Skeletal muscle satellite cell (primary cell): ENCODE measurements at regions not wholly inside any gene's neighbourhood (a gene's known extent, or its start where the extent isn't known, plus 50 kb on each side); places are given as distances from the start of the nearest gene placed in this dataset.

Experiments used
- H3K27me3 ChIP-seq: 2 replicates; pipeline ENCODE4 v1.7.0; 2013; ENCODE audit warnings: low read length; ENCODE audit not compliant: control insufficient read depth, insufficient read depth
- H3K36me3 ChIP-seq: 2 replicates; pipeline ENCODE4 v1.7.0; 2013; ENCODE audit warnings: mild to moderate bottlenecking, control low read depth, low read length; ENCODE audit not compliant: insufficient read depth
- H3K4me1 ChIP-seq: 2 replicates; pipeline ENCODE4 v1.7.0; 2013; ENCODE audit warnings: low read length; ENCODE audit not compliant: control insufficient read depth, insufficient read depth
- H3K4me2 ChIP-seq: 2 replicates; pipeline ENCODE4 v1.7.0; 2013; ENCODE audit warnings: mild to moderate bottlenecking, low read length
- H3K4me3 ChIP-seq: 2 replicates; pipeline ENCODE4 v1.7.0; 2013; ENCODE audit warnings: low read length
- H3K9ac ChIP-seq: 2 replicates; pipeline ENCODE4 v1.7.0; 2013; ENCODE audit warnings: mild to moderate bottlenecking, low read depth, low read length, moderate library complexity
- H3K9me3 ChIP-seq: replicated peaks from 2 replicates; pipeline ENCODE4 v1.7.0; 2013; ENCODE audit warnings: mild to moderate bottlenecking, control low read depth, low read length

DNA sequence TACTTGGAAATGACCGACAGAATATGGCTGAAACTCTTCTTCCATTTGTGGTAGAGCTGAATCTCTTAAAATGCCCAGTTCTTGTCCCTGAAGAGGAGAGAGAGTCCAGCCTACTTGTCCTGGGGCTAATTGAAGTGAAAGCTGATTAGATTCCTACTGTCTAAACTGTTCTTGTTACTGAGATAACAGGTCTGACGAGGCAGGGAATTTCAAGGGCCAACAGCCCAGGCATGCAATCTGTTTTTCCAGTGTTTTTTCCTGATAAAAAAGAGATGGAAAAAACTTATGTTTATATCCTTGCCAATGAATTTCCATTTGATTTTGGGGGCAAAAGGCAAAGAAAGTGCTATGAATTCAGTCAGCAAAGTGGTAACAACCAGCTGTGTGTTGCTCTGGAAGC lies 195.5 kb downstream of the ETS1 start:
- H3K27me3 ChIP-seq: no peaks in the 10 kb centered on the region
- no peaks in the 10 kb centered on the region for H3K9me3 ChIP-seq
- H3K36me3 ChIP-seq: no peaks in the 10 kb centered on the region
- H3K4me3 ChIP-seq: no peak overlapping the region
- H3K4me2 ChIP-seq: no peak overlapping the region
- H3K4me1 ChIP-seq: no peaks in the 10 kb centered on the region
- no peak overlapping the region for H3K9ac ChIP-seq

DNA sequence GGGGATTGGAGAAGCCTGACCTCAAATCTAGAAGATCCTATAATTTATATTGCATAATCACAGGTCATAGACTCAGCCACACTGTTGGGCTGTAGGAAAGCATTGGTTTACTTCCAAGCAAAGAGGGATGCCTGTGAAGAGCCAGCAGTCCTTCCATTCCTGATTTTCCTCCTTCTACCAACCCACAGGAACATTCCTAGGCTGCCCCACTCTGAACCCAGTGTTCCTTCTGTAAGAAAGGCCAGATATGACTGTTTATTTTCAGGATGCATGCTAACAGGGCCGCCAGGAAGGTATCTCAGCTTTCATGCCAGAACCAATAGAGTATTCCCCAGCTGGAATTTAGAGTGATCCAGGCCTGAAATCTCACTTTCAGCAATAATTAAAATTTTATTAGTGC lies 197.1 kb downstream of the ETS1 start:
- H3K4me2 ChIP-seq: no peak overlapping the region
- H3K9me3 ChIP-seq: no peaks in the 10 kb centered on the region
- H3K4me3 ChIP-seq: no peak overlapping the region
- no peaks in the 10 kb centered on the region for H3K36me3 ChIP-seq
- H3K9ac ChIP-seq: no peak overlapping the region
- no peaks in the 10 kb centered on the region for H3K27me3 ChIP-seq
- no peaks in the 10 kb centered on the region for H3K4me1 ChIP-seq

DNA sequence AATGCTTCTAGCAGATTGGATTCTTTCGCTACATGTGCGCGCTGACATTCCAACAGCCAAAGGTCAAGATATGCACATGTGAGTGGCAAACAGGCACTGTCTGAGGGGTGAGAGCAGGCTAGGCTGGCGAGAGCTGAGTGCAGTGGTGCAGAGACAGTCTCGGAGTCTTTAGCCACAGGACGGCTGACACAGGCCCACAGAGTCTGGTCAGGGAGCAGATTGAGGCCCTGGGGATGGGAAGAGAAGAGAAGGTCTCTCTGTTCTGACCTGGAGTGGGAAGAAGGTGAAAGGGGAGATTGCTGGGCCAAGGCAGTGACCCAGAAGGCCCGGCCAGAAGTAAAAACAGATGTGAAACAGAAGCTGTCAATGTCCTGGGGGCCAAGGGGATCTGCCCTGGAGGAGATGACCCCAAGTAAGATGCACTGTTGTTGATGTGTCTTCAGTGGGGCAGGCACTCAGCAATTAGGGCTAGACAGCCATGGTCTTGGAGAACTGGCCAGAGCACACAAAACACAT lies 197.8 kb downstream of the ETS1 start:
- Histone ChIP-seq H3K4me2 (no peak overlapping the region), H3K4me3 (no peak overlapping the region), H3K9ac (no peak overlapping the region), H3K36me3 (no peaks in the 10 kb centered on the region), H3K4me1 (no peaks in the 10 kb centered on the region), H3K9me3 (no peaks in the 10 kb centered on the region), H3K27me3 (no peaks in the 10 kb centered on the region)

DNA sequence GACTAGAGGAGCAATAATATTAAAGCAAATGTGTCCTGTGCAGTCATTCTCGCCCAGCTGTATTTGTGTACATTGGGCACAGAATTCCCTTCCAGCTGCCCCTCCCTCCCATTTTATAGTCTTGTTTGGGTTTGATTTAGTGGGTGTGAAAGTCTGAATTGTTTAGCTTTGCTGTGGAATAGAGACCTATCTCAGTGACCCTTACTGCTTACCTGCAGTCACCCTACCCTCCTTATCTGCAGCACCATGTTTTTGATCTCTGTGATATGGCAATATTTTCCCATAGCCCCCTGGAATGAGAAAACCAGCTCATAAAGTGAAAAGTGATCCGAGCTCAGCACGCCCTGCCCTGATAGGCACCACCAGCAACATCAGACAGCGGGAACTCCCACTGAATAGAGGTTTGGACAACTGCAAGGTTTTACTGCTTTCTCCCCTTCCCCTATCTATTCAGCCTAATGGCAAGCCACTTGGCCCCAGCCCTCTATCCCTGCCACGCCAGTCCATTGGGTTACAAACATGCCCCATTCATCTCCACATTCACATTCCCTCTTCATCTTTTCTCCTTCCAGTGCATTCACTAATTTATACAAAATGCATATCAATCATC lies 199.0 kb downstream of the ETS1 start:
- Histone ChIP-seq H3K4me1 (no peaks in the 10 kb centered on the region), H3K36me3 (no peaks in the 10 kb centered on the region), H3K9ac (no peak overlapping the region), H3K4me2 (no peak overlapping the region), H3K4me3 (no peak overlapping the region), H3K27me3 (no peaks in the 10 kb centered on the region), H3K9me3 (no peaks in the 10 kb centered on the region)

DNA sequence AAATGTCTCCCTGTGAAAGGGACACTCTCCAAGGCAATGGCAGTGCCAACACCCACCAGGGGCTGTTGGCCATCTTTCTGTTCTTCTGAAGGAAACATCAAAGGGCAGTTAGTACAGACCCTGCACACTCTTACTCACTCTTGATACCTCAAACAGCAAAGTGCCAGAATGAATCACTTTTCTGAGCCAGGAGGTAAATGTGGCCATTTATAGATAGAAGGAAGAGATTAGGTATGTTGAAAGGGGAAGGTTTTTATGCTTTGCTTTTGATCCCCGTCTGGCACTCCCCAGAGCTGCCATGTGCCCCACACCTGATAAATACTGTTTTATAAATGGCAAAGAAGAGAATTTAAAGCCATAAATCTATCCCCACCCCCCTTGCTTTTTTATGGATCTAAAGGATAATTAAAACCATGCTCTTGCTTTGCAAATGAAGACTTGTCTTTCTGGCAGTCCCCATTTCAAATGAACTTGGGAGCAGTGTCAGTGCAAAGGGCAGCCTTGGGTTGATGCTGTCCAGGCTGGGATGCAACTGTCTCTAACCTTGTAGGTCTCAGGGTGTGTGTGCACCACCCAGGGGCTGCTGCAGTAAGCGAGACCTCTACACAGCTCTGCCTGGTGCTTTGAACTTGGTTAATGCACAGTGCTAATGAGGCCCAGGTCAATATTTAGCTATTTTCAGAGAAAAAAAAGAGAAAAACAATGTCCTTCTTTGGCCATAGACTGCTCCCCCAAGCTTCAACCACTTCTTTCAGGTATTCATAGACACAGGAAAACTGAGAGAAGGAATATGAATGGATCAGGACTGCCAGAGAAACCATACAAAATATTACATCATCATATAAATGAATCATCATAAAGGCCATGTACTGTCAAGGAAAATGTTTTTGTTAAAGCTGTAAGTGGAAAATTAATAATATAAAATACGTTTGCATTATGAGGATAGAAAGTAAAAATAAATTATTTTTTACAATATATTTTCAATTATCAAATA lies 207.5 kb downstream of the ETS1 start:
- no peak overlapping the region for H3K4me3 ChIP-seq
- no peaks in the 10 kb centered on the region for H3K9me3 ChIP-seq
- no peaks in the 10 kb centered on the region for H3K27me3 ChIP-seq
- no peaks in the 10 kb centered on the region for H3K36me3 ChIP-seq
- H3K4me2 ChIP-seq: no peak overlapping the region
- H3K9ac ChIP-seq: no peak overlapping the region
- no peaks in the 10 kb centered on the region for H3K4me1 ChIP-seq

DNA sequence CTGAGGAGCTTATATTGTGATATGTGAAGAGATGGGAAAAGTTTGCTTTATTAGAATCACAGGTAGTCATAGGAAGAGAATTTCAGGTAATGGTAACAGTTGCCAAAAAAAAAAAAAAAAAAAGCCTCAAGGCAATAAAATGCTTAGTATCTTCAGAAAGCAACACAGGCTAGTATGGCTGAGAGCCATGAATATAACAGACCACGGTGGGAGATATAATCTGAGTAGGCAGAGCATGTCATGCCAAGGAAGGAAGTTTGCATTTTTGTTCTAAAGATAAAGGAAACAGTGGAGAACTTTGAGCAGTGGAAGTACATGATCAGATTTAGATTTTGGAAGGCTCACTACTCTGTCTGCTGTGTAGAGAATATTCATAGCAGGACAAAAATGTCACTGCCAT lies 211.4 kb downstream of the ETS1 start:
- Histone ChIP-seq H3K4me1 (no peaks in the 10 kb centered on the region), H3K27me3 (no peaks in the 10 kb centered on the region), H3K36me3 (no peaks in the 10 kb centered on the region), H3K4me2 (no peak overlapping the region), H3K4me3 (no peak overlapping the region), H3K9me3 (no peaks in the 10 kb centered on the region), H3K9ac (no peak overlapping the region)

DNA sequence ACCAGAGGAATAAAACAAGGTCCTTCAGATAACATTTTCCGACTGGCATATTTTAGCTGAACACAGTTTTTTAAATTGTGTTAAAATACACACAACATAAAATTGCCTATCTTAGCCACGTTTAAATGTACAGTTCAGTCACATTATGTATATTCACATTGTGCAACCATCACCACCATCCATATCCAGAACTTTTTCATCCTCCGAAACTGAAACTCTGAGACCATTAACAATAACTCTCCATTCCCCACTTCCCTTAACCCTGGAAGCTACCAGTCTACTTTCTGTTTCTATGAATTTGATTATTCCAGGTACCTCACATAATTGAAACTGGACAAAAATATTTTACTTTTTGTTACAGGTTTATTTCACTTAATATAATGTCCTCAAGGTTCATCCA lies 213.3 kb downstream of the ETS1 start:
- H3K4me2 ChIP-seq: no peak overlapping the region
- H3K36me3 ChIP-seq: no peaks in the 10 kb centered on the region
- no peaks in the 10 kb centered on the region for H3K27me3 ChIP-seq
- H3K4me1 ChIP-seq: no peaks in the 10 kb centered on the region
- H3K4me3 ChIP-seq: no peak overlapping the region
- no peaks in the 10 kb centered on the region for H3K9me3 ChIP-seq
- no peak overlapping the region for H3K9ac ChIP-seq

DNA sequence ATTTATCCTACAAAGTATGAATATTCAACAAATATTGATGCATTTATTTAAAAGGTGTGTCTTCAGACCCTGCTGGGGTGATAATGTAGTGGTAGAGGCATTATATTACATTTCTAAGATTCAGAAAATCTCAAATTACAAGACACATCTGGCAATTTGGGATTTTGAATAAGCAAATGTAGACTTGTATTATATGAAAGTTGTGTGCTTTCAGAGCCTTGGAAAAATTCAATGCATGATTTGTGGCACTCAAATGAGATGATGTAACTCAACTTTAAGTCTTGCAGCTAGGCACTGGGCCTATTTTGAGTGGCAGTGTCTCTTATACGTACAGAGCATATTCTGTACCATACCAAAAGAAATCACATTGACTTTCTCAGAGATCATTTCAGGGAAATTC lies 214.4 kb downstream of the ETS1 start:
- Histone ChIP-seq H3K9me3 (no peaks in the 10 kb centered on the region), H3K36me3 (no peaks in the 10 kb centered on the region), H3K4me2 (no peak overlapping the region), H3K27me3 (no peaks in the 10 kb centered on the region), H3K4me1 (no peaks in the 10 kb centered on the region), H3K9ac (no peak overlapping the region), H3K4me3 (no peak overlapping the region)

DNA sequence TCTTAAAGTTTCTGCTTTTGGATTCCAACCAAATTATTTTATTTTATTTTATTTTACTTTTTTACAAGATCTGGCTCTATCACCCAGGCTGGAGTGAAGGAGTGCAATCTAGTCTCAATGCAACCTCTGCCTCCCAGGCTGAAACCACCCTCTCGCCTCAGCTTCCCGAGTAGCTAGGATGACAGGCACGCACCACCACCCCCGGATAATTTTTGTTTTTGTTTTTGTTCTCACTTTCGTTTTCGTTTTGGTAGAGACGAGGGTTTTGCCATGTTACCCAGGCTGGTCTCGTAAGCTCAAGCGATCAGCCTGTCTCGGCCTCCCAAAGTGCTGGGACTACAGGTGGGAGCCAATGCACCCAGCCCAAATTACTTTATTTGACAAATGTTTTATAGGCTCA lies 219.8 kb downstream of the ETS1 start:
- Histone ChIP-seq H3K4me2 (no peak overlapping the region), H3K27me3 (peaks cover 15% of the 10 kb centered on the region), H3K4me1 (no peaks in the 10 kb centered on the region), H3K9ac (no peak overlapping the region), H3K9me3 (no peaks in the 10 kb centered on the region), H3K4me3 (no peak overlapping the region), H3K36me3 (no peaks in the 10 kb centered on the region)

DNA sequence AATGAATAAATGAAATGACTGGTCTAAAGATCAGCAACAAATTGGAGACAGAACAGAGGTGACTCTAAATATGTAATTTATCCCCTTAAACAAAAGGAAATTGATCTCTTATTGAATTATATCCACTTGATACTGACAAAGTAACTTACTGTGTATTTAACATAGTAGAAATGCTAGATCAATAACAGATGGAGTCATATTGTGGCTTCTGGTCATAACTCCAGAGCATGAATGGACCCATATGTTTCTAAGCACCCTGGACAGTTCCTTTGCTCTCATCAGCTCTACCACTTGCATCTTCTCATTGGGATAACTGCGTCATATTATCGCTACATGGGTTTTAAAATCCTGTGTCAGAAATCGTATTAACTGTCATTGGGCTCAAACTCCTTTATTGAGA lies 222.3 kb downstream of the ETS1 start:
- Histone ChIP-seq H3K36me3 (no peaks in the 10 kb centered on the region), H3K9ac (no peak overlapping the region), H3K4me3 (no peak overlapping the region), H3K4me2 (no peak overlapping the region), H3K4me1 (peaks cover under 1% of the 10 kb centered on the region), H3K9me3 (no peaks in the 10 kb centered on the region), H3K27me3 (peaks cover 16% of the 10 kb centered on the region)

DNA sequence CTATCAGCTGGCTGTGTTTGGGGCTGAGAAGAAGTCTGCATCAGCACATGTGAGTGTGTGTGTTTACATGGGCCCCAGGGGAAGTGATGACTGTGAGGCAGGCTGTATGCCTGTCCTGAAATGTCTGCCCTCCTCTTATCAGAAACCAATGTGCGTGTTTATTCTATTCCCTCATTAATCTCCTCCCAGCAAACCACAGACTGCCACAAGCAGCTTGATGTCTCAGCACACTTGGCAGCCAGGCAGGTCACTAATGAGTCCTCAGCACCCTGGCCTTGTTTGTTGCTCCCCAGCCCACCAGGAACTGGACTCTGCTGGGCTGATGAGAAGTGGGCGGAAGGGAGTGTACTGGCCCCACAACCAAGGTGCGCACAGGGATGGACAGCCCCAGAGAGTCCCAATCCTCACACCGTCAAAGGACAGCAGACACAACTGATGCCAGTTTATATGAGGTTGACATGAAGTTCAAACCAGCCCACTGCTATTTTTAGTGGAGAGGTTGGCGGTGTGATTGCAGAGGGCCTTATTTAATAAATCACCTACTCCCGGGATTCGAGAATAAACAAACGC lies 225.8 kb downstream of the ETS1 start:
- H3K9ac ChIP-seq: no peak overlapping the region
- H3K9me3 ChIP-seq: no peaks in the 10 kb centered on the region
- H3K4me1 ChIP-seq: peaks cover 11% of the 10 kb centered on the region
- no peaks in the 10 kb centered on the region for H3K36me3 ChIP-seq
- no peak overlapping the region for H3K4me2 ChIP-seq
- H3K4me3 ChIP-seq: no peak overlapping the region
- H3K27me3 ChIP-seq: peaks cover 14% of the 10 kb centered on the region
